Posterior cingulate gyrus (tissue), 11 donors: ENCODE measurements at regions not wholly inside any gene's neighbourhood (a gene's known extent, or its start where the extent isn't known, plus 50 kb on each side); places are given as distances from the start of the nearest gene placed in this dataset.
"Not testable (repeated sequence)": the region's sequence is repeated elsewhere in the genome, so short reads cannot be mapped to it uniquely, and the experiment has no call there.

Source experiments
- DNase-seq, 10 donors: peaks; one replicate each; pipeline versions ENCODE4 v3.0.0 to v3.0.0-alpha.2; 2020 to 2021; ENCODE audit warnings: mixed read lengths in 3 of 10
- intact Hi-C: fragments of 100-400 bp; cut with DNase I; formaldehyde crosslinking; loops from one replicate; pipeline ENCODE4 v1.15.1; 2023

GRCh38 chr17:70422862-70423261, 253.5 kb downstream of the KCNJ2 start:
- intact Hi-C loops: no loop called here
- no peak for DNase-seq

GRCh38 chr17:70423562-70423961, 254.2 kb downstream of the KCNJ2 start:
- DNase-seq: no peak
- intact Hi-C loops: no loop called here

GRCh38 chr17:70426752-70427151, 257.4 kb downstream of the KCNJ2 start:
- no peak for DNase-seq
- intact Hi-C loops: no loop called here

- DNase-seq: no peak
- intact Hi-C loops: no loop called here
Measured at GRCh38 chr17:70434536-70435490, 265.5 kb downstream of the KCNJ2 start.

- intact Hi-C loops: no loop called here
- DNase-seq: no peak
Measured at GRCh38 chr17:70437656-70438055, 268.3 kb downstream of the KCNJ2 start.

- no peak for DNase-seq
- intact Hi-C loops: no loop called here
Measured at GRCh38 chr17:70446446-70446845, 277.1 kb downstream of the KCNJ2 start.

- DNase-seq: no peak
- intact Hi-C loops: no loop called here
Measured at GRCh38 chr17:70447588-70447987, 278.3 kb downstream of the KCNJ2 start.

- DNase-seq: peak in 1 of 10 donors; percentile 54
- intact Hi-C loops: not testable (repeated sequence)
Measured at GRCh38 chr17:70453075-70453474, 283.7 kb downstream of the KCNJ2 start.

- DNase-seq: no peak
- intact Hi-C loops: no loop called here
Measured at GRCh38 chr17:70454377-70454776, 285.0 kb downstream of the KCNJ2 start.

GRCh38 chr17:70454908-70455307, 285.6 kb downstream of the KCNJ2 start:
- intact Hi-C loops: no loop called here
- no peak for DNase-seq

GRCh38 chr17:70464995-70465394, 295.7 kb downstream of the KCNJ2 start:
- DNase-seq: no peak
- intact Hi-C loops: no loop called here

GRCh38 chr17:70468661-70469060, 299.3 kb downstream of the KCNJ2 start:
- intact Hi-C loops: no loop called here
- no peak for DNase-seq

GRCh38 chr17:70473049-70473448, 303.7 kb downstream of the KCNJ2 start:
- DNase-seq: peak in 1 of 10 donors; percentile 61
- intact Hi-C loops: no loop called here

GRCh38 chr17:70476368-70476767, 307.0 kb downstream of the KCNJ2 start:
- intact Hi-C loops: no loop called here
- no peak for DNase-seq

GRCh38 chr17:70478902-70479301, 309.6 kb downstream of the KCNJ2 start:
- DNase-seq: no peak
- intact Hi-C loops: no loop called here

GRCh38 chr17:70479779-70480178, 310.4 kb downstream of the KCNJ2 start:
- intact Hi-C loops: no loop called here
- DNase-seq: no peak

- DNase-seq: peak in 1 of 10 donors; percentile 66
- intact Hi-C loops: no loop called here
Measured at GRCh38 chr17:70483624-70484023, 314.3 kb downstream of the KCNJ2 start.

- no peak for DNase-seq
- intact Hi-C loops: no loop called here
Measured at GRCh38 chr17:70484050-70484449, 314.7 kb downstream of the KCNJ2 start.

GRCh38 chr17:70484496-70484895, 315.2 kb downstream of the KCNJ2 start:
- DNase-seq: no peak
- intact Hi-C loops: no loop called here

- no peak for DNase-seq
Measured at GRCh38 chr17:70492368-70492767, 323.0 kb downstream of the KCNJ2 start.

GRCh38 chr17:70493277-70493874, 324.0 kb downstream of the KCNJ2 start:
- no peak for DNase-seq
- intact Hi-C loops: no loop called here

More at GRCh38 chr17:70492368-70492767, 323.0 kb downstream of the KCNJ2 start:
- intact Hi-C loops: no loop called here

- no peak for DNase-seq
- intact Hi-C loops: no loop called here
Measured at GRCh38 chr17:70498631-70499030, 329.3 kb downstream of the KCNJ2 start.
